IPS-18a (cell line): ENCODE measurements at regions not wholly inside any gene's neighbourhood (a gene's known extent, or its start where the extent isn't known, plus 50 kb on each side); places are given as distances from the start of the nearest gene placed in this dataset.

ENCODE experiments used
- H3K27ac ChIP-seq: one replicate; pipeline ENCODE4 v1.5.1; 2013; ENCODE audit warnings: low read length
- H3K27me3 ChIP-seq: one replicate; pipeline ENCODE4 v1.6.1; 2013; ENCODE audit warnings: mild to moderate bottlenecking, low read length; ENCODE audit not compliant: control insufficient read depth, insufficient read depth
- H3K36me3 ChIP-seq: one replicate; pipeline ENCODE4 v1.6.1; 2013; ENCODE audit warnings: low read depth, low read length; ENCODE audit not compliant: control insufficient read depth
- H3K4me1 ChIP-seq: one replicate; pipeline ENCODE4 v1.6.1; 2013; ENCODE audit warnings: low read depth, low read length; ENCODE audit not compliant: control insufficient read depth
- H3K4me3 ChIP-seq: one replicate; pipeline ENCODE4 v1.5.1; 2013; ENCODE audit warnings: low read length
- H3K9ac ChIP-seq: one replicate; pipeline ENCODE4 v1.6.1; 2013; ENCODE audit warnings: mild to moderate bottlenecking, low read length, moderate library complexity
- H3K9me3 ChIP-seq: one replicate; pipeline ENCODE4 v1.6.1; 2013; ENCODE audit warnings: low read depth, low read length; ENCODE audit not compliant: control insufficient read depth

- Histone ChIP-seq H3K9me3 (no peaks in the 10 kb centered on the region), H3K4me1 (no peaks in the 10 kb centered on the region), H3K4me3 (no peak overlapping the region), H3K9ac (no peak overlapping the region), H3K27me3 (no peaks in the 10 kb centered on the region), H3K36me3 (no peaks in the 10 kb centered on the region), H3K27ac (no peak overlapping the region)
These were observed 111.0 kb upstream of the TNRC6C start for GRCh38 chr17:77847221-77848085.

- H3K4me3 ChIP-seq = no peak overlapping the region
These were observed 110.2 kb upstream of the TNRC6C start for GRCh38 chr17:77848257-77848656.

GRCh38 chr17:77849239-77849638 is 109.3 kb upstream of the TNRC6C start:
- Histone ChIP-seq H3K9me3 (no peaks in the 10 kb centered on the region), H3K9ac (no peak overlapping the region), H3K4me3 (no peak overlapping the region), H3K4me1 (no peaks in the 10 kb centered on the region), H3K36me3 (no peaks in the 10 kb centered on the region), H3K27ac (no peak overlapping the region), H3K27me3 (no peaks in the 10 kb centered on the region)

More at GRCh38 chr17:77848257-77848656, 110.2 kb upstream of the TNRC6C start:
- H3K9ac ChIP-seq = no peak overlapping the region
- no peak overlapping the region for H3K27ac ChIP-seq
- H3K36me3 ChIP-seq = no peaks in the 10 kb centered on the region
- H3K27me3 ChIP-seq = no peaks in the 10 kb centered on the region
- H3K9me3 ChIP-seq = no peaks in the 10 kb centered on the region
- H3K4me1 ChIP-seq = no peaks in the 10 kb centered on the region

- Histone ChIP-seq H3K4me3 (no peak overlapping the region), H3K27me3 (no peaks in the 10 kb centered on the region), H3K27ac (no peak overlapping the region), H3K9ac (no peak overlapping the region), H3K4me1 (no peaks in the 10 kb centered on the region), H3K36me3 (no peaks in the 10 kb centered on the region), H3K9me3 (no peaks in the 10 kb centered on the region)
These were observed 106.6 kb upstream of the TNRC6C start for GRCh38 chr17:77851921-77852320.

DNA sequence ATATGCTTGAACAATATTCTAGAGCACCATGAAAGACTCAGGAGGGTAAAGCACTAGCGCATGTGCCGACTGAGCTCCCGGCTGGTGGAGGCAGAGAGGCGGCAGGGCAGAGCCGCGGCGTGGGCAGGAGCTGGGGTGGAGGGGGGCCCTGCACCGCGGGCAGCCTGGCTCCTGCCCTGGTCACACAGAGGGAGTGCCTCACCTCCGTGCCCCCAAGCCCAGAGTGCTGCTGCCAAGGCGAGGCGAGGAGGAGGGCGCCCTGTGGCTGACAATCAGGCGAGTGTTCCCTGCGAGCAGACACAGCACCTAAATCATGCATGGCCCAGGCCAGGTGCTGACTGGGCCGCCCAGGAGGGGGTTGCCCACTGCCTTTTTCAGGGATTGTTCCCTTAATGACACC is 105.8 kb upstream of the TNRC6C start:
- Histone ChIP-seq H3K4me1 (no peaks in the 10 kb centered on the region), H3K4me3 (no peak overlapping the region), H3K27ac (no peak overlapping the region), H3K9me3 (no peaks in the 10 kb centered on the region), H3K36me3 (no peaks in the 10 kb centered on the region), H3K9ac (no peak overlapping the region), H3K27me3 (no peaks in the 10 kb centered on the region)

GRCh38 chr17:77853191-77853977 is 105.1 kb upstream of the TNRC6C start:
- no peaks in the 10 kb centered on the region for H3K27me3 ChIP-seq
- no peaks in the 10 kb centered on the region for H3K36me3 ChIP-seq

DNA sequence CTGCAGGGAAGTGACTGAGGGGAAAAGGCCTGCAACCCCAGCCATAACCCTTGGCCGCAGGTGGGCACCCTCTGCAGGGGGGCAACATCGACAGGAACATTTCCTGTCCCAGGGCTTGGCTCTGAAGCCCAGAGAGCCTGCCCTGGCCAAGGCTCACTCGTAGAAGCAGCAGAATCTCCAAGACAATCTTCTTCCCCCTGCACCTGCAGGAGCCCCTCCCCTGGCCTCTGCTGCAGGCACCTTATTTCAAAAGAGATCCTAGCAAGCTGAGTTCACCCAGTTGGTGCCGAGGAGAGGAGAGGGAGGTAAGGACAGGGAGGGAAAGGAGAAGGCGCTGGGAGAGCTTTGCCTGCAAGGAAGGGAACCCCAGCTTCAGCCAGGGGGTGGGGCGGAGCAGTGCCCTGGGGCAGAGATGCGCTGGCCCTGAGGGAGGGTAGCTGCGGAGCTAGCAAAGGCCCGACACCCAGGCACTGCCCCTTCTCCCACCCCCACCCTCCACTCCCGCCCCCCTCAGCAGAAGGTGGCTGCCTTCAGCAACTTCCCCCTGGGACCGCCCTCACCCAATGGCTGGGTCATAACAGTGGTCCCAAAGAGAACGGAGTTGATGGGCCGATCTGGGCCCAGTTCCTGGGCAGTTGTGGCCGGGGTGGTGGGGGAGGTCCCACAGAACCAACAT is 104.3 kb upstream of the TNRC6C start:
- Histone ChIP-seq H3K9ac (no peak overlapping the region), H3K27ac (no peak overlapping the region), H3K27me3 (no peaks in the 10 kb centered on the region), H3K4me1 (no peaks in the 10 kb centered on the region), H3K9me3 (no peaks in the 10 kb centered on the region), H3K4me3 (no peak overlapping the region), H3K36me3 (no peaks in the 10 kb centered on the region)

More at GRCh38 chr17:77853191-77853977, 105.1 kb upstream of the TNRC6C start:
- no peak overlapping the region for H3K27ac ChIP-seq
- no peak overlapping the region for H3K9ac ChIP-seq
- no peaks in the 10 kb centered on the region for H3K9me3 ChIP-seq
- no peaks in the 10 kb centered on the region for H3K4me1 ChIP-seq
- H3K4me3 ChIP-seq = no peak overlapping the region

GRCh38 chr17:77854759-77855745 is 103.5 kb upstream of the TNRC6C start:
- no peak overlapping the region for H3K4me3 ChIP-seq
- H3K27me3 ChIP-seq = no peaks in the 10 kb centered on the region
- no peak overlapping the region for H3K9ac ChIP-seq
- no peaks in the 10 kb centered on the region for H3K36me3 ChIP-seq
- no peaks in the 10 kb centered on the region for H3K4me1 ChIP-seq
- no peak overlapping the region for H3K27ac ChIP-seq
- H3K9me3 ChIP-seq = no peaks in the 10 kb centered on the region

GRCh38 chr17:77856551-77857305 is 101.8 kb upstream of the TNRC6C start:
- no peak overlapping the region for H3K4me3 ChIP-seq
- no peaks in the 10 kb centered on the region for H3K4me1 ChIP-seq
- H3K27me3 ChIP-seq = no peaks in the 10 kb centered on the region
- H3K36me3 ChIP-seq = no peaks in the 10 kb centered on the region
- H3K27ac ChIP-seq = no peak overlapping the region
- no peaks in the 10 kb centered on the region for H3K9me3 ChIP-seq
- H3K9ac ChIP-seq = no peak overlapping the region

- Histone ChIP-seq H3K36me3 (no peaks in the 10 kb centered on the region), H3K9me3 (no peaks in the 10 kb centered on the region), H3K27ac (no peak overlapping the region), H3K4me3 (no peak overlapping the region), H3K9ac (no peak overlapping the region), H3K4me1 (no peaks in the 10 kb centered on the region), H3K27me3 (no peaks in the 10 kb centered on the region)
These were observed 101.3 kb upstream of the TNRC6C start for GRCh38 chr17:77857306-77857555.
